Trophoblast cell (in vitro differentiated cells and primary cell): ENCODE measurements at regions not wholly inside any gene's neighbourhood (a gene's known extent, or its start where the extent isn't known, plus 50 kb on each side); places are given as distances from the start of the nearest gene placed in this dataset.

ENCODE experiments used
- DNase-seq, 2 donors: peaks; one replicate each; pipeline ENCODE4 v3.0.0-alpha.2; 2016
- H2AFZ ChIP-seq: 2 replicates; pipeline ENCODE4 v1.6.1; 2013; ENCODE audit warnings: low read length, moderate library complexity, mild to moderate bottlenecking; ENCODE audit not compliant: insufficient read depth, poor library complexity
- H2AK5ac ChIP-seq: 2 replicates; pipeline ENCODE4 v1.6.1; 2013; ENCODE audit warnings: mild to moderate bottlenecking, low read length
- H2BK120ac ChIP-seq: 2 replicates; pipeline ENCODE4 v1.6.1; 2013; ENCODE audit warnings: low read length, mild to moderate bottlenecking, moderate library complexity; ENCODE audit not compliant: insufficient read depth, poor library complexity
- H2BK12ac ChIP-seq: 2 replicates; pipeline ENCODE4 v1.6.1; 2013; ENCODE audit warnings: mild to moderate bottlenecking, low read length, moderate library complexity
- H2BK5ac ChIP-seq: 2 replicates; pipeline ENCODE4 v1.6.1; 2013; ENCODE audit warnings: low read length, low read depth, moderate library complexity, mild to moderate bottlenecking; ENCODE audit not compliant: poor library complexity
- H3K14ac ChIP-seq: 2 replicates; pipeline ENCODE4 v1.6.1; 2013; ENCODE audit warnings: mild to moderate bottlenecking, low read length
- H3K18ac ChIP-seq: 2 replicates; pipeline ENCODE4 v1.6.1; 2013; ENCODE audit warnings: mild to moderate bottlenecking, low read length
- H3K23ac ChIP-seq: 2 replicates; pipeline ENCODE4 v1.6.1; 2013; ENCODE audit warnings: low read length
- H3K27ac ChIP-seq: 2 replicates; pipeline ENCODE4 v1.5.1; 2013; ENCODE audit warnings: low read depth, mild to moderate bottlenecking, inconsistent platforms, low read length, moderate library complexity
- H3K27me3 ChIP-seq: 2 replicates; pipeline ENCODE4 v1.6.1; 2013; ENCODE audit warnings: inconsistent platforms, mild to moderate bottlenecking, low read length, moderate library complexity; ENCODE audit not compliant: insufficient read depth
- H3K36me3 ChIP-seq, 2 experiments: 1 replicate in 1 of 2; 2 replicates in 1 of 2; pipeline ENCODE4 v1.6.1; 2013; ENCODE audit warnings: low read length in 2 of 2, mild to moderate bottlenecking in 2 of 2, moderate library complexity in 1 of 2; ENCODE audit not compliant: insufficient read depth in 2 of 2, control insufficient read depth in 1 of 2
- H3K4ac ChIP-seq: 2 replicates; pipeline ENCODE4 v1.6.1; 2013; ENCODE audit warnings: low read depth, mild to moderate bottlenecking, low read length, moderate library complexity
- H3K4me1 ChIP-seq, 2 experiments: 1 replicate in 1 of 2; 2 replicates in 1 of 2; pipeline ENCODE4 v1.6.1; 2013; ENCODE audit warnings: low read length in 2 of 2, mild to moderate bottlenecking in 2 of 2, moderate library complexity in 1 of 2; ENCODE audit not compliant: insufficient read depth in 2 of 2, control insufficient read depth in 1 of 2
- H3K4me2 ChIP-seq: 2 replicates; pipeline ENCODE4 v1.6.1; 2013; ENCODE audit warnings: inconsistent platforms, mild to moderate bottlenecking, low read length, moderate library complexity
- H3K4me3 ChIP-seq: 2 replicates; pipeline ENCODE4 v1.5.1; 2013; ENCODE audit warnings: mild to moderate bottlenecking, low read depth, low read length, inconsistent platforms
- H3K79me1 ChIP-seq: one replicate; pipeline ENCODE4 v1.6.1; 2013; ENCODE audit warnings: low read length
- H3K79me2 ChIP-seq: 2 replicates; pipeline ENCODE4 v1.6.1; 2013; ENCODE audit warnings: low read length, mild to moderate bottlenecking; ENCODE audit not compliant: control insufficient read depth, insufficient read depth, poor library complexity
- H3K9ac ChIP-seq: 2 replicates; pipeline ENCODE4 v1.6.1; 2013; ENCODE audit warnings: mild to moderate bottlenecking, low read length
- H3K9me3 ChIP-seq: 2 replicates; pipeline ENCODE4 v1.6.1; 2013; ENCODE audit warnings: low read depth, mild to moderate bottlenecking, control low read depth, inconsistent platforms, low read length; ENCODE audit not compliant: insufficient read depth
- H4K12ac ChIP-seq: 2 replicates; pipeline ENCODE4 v1.6.1; 2013; ENCODE audit warnings: low read depth, mild to moderate bottlenecking, low read length, moderate library complexity
- H4K8ac ChIP-seq: 2 replicates; pipeline ENCODE4 v1.6.1; 2013; ENCODE audit warnings: low read depth, mild to moderate bottlenecking, low read length, moderate library complexity
- H4K91ac ChIP-seq: one replicate; pipeline ENCODE4 v1.6.1; 2013; ENCODE audit warnings: low read depth, mild to moderate bottlenecking, low read length, moderate library complexity
- WGBS: extraction: QIAGEN DNeasy Blood & Tissue Kit; methylation state at CpG from one replicate; pipeline ENCODE4 v1.1.7; 2013; ENCODE audit warnings: missing lambda C conversion rate; ENCODE audit not compliant: insufficient read length, insufficient coverage; ENCODE audit errors: extremely low coverage; 5-methylcytosine and 5-hydroxymethylcytosine counted together

- Histone ChIP-seq H3K27ac (no peak overlapping the region), H3K4me2 (no peak overlapping the region), H2BK12ac (no peak overlapping the region), H4K8ac (no peak overlapping the region), H3K14ac (no peak overlapping the region), H3K4me1 (no peaks in the 10 kb centered on the region), H3K18ac (no peak overlapping the region), H3K4me3 (no peak overlapping the region), H3K79me2 (no peaks in the 10 kb centered on the region), H2BK5ac (no peak overlapping the region), H2AFZ (no peak overlapping the region), H3K23ac (no peak overlapping the region), H3K4ac (no peak overlapping the region), H3K27me3 (no peaks in the 10 kb centered on the region), H4K91ac (no peak overlapping the region), H3K36me3 (no peaks in the 10 kb centered on the region), H2BK120ac (no peak overlapping the region), H3K9me3 (no peaks in the 10 kb centered on the region), H2AK5ac (no peak overlapping the region), H3K79me1 (no peaks in the 10 kb centered on the region), H3K9ac (no peak overlapping the region), H4K12ac (no peak overlapping the region)
- no peak for DNase-seq
- WGBS, result no CpG with 5 or more reads among the region's 2 CpGs
These were observed 1043.2 kb downstream of the CDH9 start for GRCh38 chr5:25995209-25995608.

DNA sequence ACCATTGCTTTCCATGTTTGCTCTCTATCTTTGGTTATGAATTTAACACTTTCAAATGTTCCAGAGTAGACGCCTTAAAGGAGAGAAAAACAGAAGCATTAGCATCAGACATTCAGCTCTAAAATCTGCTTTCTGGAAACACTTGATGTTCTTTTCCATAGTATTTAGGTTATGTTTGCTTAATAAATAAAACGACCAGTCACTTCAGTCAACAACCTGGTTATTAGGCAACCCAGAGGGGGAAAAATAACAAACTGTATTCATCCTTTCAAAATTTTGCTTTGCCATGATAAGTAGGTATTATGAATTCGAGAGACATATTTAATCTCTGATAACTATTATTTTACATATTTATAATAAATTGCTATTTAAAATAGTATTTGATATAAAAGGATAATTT, 1044.7 kb downstream of the CDH9 start:
- Histone ChIP-seq H3K36me3 (no peaks in the 10 kb centered on the region), H4K8ac (no peak overlapping the region), H3K4me3 (no peak overlapping the region), H3K14ac (no peak overlapping the region), H3K4ac (no peak overlapping the region), H3K4me1 (no peaks in the 10 kb centered on the region), H3K79me2 (no peaks in the 10 kb centered on the region), H3K23ac (no peak overlapping the region), H2BK120ac (no peak overlapping the region), H3K18ac (no peak overlapping the region), H2BK12ac (no peak overlapping the region), H3K9ac (no peak overlapping the region), H2AFZ (no peak overlapping the region), H3K4me2 (no peak overlapping the region), H3K79me1 (no peaks in the 10 kb centered on the region), H3K9me3 (no peaks in the 10 kb centered on the region), H2AK5ac (no peak overlapping the region), H4K91ac (no peak overlapping the region), H3K27ac (no peak overlapping the region), H3K27me3 (no peaks in the 10 kb centered on the region), H4K12ac (no peak overlapping the region), H2BK5ac (no peak overlapping the region)
- DNase-seq, result no peak
- WGBS, result no CpG with 5 or more reads among the region's 3 CpGs

- Histone ChIP-seq H2BK5ac (no peak overlapping the region), H4K8ac (no peak overlapping the region), H2AFZ (no peak overlapping the region), H3K79me2 (no peaks in the 10 kb centered on the region), H2BK120ac (no peak overlapping the region), H3K4me3 (no peak overlapping the region), H3K18ac (no peak overlapping the region), H4K91ac (no peak overlapping the region), H3K36me3 (no peaks in the 10 kb centered on the region), H3K14ac (no peak overlapping the region), H4K12ac (no peak overlapping the region), H3K79me1 (no peaks in the 10 kb centered on the region), H3K4ac (no peak overlapping the region), H3K27me3 (no peaks in the 10 kb centered on the region), H2BK12ac (no peak overlapping the region), H3K4me1 (no peaks in the 10 kb centered on the region), H2AK5ac (no peak overlapping the region), H3K4me2 (no peak overlapping the region), H3K9ac (no peak overlapping the region), H3K27ac (no peak overlapping the region), H3K23ac (no peak overlapping the region), H3K9me3 (no peaks in the 10 kb centered on the region)
- DNase-seq, result no peak
- no CpG with 5 or more reads among the region's 18 CpGs for WGBS
These were observed 1046.7 kb downstream of the CDH9 start for GRCh38 chr5:25991639-25992038.

DNA sequence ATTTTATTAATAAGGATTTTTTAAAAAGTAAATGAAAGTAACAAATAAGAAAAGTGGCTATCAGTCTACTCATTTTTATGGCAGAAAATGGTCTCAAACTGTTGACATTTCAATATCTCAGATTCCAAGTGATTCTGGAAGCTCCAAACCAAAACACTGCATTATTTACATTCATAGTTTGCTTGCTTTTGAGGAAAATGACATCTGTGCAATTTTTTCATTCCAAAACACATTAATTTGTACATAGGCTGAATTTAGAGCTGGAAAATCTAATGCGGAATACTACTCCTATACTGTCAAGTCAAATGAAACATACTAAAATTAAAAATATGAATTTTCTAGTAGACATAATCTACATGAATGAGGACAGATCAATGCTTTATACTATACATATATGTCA, 1047.6 kb downstream of the CDH9 start:
- Histone ChIP-seq H3K23ac (no peak overlapping the region), H4K8ac (no peak overlapping the region), H2AFZ (no peak overlapping the region), H3K79me1 (no peaks in the 10 kb centered on the region), H3K14ac (no peak overlapping the region), H3K4ac (no peak overlapping the region), H3K79me2 (no peaks in the 10 kb centered on the region), H3K36me3 (no peaks in the 10 kb centered on the region), H3K4me2 (no peak overlapping the region), H2BK5ac (no peak overlapping the region), H3K9ac (no peak overlapping the region), H4K12ac (no peak overlapping the region), H3K27ac (no peak overlapping the region), H2BK12ac (no peak overlapping the region), H3K4me1 (no peaks in the 10 kb centered on the region), H2AK5ac (no peak overlapping the region), H3K27me3 (no peaks in the 10 kb centered on the region), H3K9me3 (no peaks in the 10 kb centered on the region), H2BK120ac (no peak overlapping the region), H3K18ac (no peak overlapping the region), H4K91ac (no peak overlapping the region), H3K4me3 (no peak overlapping the region)
- DNase-seq, result no peak
- no CpG with 5 or more reads among the region's 1 CpG for WGBS
